ENCODE measurements at regions not wholly inside any gene's neighbourhood (a gene's known extent, or its start where the extent isn't known, plus 50 kb on each side); places are given as distances from the start of the nearest gene placed in this dataset.

- TF ChIP-seq CTCF (IDR thresholded peaks at IDR 0.05) (no peak), POLR2A (IDR thresholded peaks at IDR 0.05) (no peak)
These were observed 484.8 kb upstream of the ANKRD30A start for GRCh38 chr10:36640626-36641025.

Measured in Peyer's patch (tissue), 4 donors.